ENCODE measurements at regions not wholly inside any gene's neighbourhood (a gene's known extent, or its start where the extent isn't known, plus 50 kb on each side); places are given as distances from the start of the nearest gene placed in this dataset.
"Not testable (repeated sequence)": the region's sequence is repeated elsewhere in the genome, so short reads cannot be mapped to it uniquely, and the experiment has no call there.

DNA sequence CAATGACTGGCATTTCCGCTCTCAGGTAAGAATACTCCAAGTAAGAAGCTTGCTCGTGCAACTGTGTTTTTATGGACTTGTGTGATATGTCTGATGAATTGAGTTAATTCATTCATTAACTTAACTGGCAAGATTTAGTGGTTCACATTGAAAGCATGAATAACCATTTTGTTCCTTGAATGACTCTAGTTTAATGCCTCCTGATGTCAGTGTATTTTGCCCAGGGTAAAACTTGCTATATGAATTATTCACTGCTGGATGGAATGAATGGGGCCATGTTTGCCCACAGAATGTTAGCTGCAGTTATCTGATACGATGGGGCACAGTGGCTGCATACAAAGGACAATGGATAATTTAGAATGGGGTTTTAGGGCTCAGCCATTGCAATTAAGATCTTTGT lies 124.1 kb downstream of the ZNF365 start:
- no peak for DNase-seq

GRCh38 chr10:62500116-62500515 lies 125.9 kb downstream of the ZNF365 start:
- not testable (repeated sequence) for DNase-seq

DNA sequence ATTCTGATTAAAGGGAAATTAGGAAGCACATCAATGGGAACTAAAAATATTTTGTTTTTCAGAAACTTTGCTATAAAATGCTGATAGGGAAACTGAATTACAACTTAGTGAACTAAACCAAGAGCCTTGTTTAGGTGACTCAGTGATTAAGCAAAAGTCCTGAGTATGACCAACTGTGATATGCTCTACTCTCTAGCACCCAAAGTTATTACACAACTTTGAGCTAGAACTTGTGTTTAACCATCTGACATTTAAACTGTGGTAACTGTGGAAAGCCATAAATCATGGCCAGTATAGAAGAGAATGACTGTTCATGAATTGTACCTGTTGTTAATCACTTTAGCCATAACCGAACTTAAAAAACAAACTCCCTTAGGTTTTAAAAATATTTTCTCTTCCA lies 127.4 kb downstream of the ZNF365 start:
- no peak for DNase-seq

DNA sequence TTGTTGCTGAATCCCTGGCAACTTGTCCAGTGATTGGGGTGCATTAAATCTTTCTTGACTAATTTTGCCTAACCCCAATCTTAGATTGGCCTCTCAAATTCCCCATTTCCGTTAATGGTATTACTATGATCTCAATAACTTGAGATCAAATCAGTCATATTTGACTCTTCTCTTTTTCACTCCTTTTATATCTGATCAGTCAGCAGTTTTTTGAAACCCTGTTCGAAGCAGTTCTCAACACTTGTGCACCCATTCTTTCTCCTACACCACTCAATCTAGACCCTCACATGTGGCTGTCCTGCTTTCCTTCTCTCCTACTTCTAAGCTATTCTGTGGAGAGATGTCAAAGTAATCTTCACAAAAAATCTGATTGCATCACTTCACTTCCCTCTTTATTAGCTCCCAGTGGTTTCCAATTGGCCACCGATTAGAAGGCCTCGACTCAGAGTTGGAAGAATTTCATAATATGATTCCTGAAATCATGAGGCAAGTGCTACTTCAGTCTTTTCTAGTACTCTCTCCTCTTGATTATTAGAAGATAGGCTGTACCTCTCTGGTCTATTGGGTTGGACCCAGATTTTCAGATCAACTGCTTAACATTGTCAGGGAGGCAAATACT lies 128.9 kb downstream of the ZNF365 start:
- no peak for DNase-seq

DNA sequence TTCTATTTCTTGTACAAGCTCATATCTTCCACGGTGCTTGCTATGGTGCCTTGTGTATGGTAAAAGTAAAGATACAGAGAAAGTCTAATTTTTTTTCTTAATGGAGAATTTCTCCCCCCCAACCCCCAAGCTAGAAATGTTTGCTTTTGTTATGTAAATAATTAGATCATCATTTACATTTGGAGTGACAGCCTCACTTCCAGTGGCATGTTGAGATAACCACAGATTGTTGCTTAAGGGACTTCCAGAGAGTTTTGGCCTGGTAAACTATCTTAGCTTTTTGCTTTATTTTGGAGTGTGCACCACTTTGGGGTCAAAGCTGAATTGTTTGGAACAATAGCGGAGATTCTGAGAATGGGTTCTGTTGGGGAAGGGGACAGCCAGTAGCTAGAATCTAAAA lies 129.7 kb downstream of the ZNF365 start:
- DNase-seq = no peak

- no peak for DNase-seq
These were observed 132.2 kb downstream of the ZNF365 start for GRCh38 chr10:62506371-62506770.

- no peak for DNase-seq
These were observed 137.1 kb downstream of the ZNF365 start for GRCh38 chr10:62511238-62511637.

DNA sequence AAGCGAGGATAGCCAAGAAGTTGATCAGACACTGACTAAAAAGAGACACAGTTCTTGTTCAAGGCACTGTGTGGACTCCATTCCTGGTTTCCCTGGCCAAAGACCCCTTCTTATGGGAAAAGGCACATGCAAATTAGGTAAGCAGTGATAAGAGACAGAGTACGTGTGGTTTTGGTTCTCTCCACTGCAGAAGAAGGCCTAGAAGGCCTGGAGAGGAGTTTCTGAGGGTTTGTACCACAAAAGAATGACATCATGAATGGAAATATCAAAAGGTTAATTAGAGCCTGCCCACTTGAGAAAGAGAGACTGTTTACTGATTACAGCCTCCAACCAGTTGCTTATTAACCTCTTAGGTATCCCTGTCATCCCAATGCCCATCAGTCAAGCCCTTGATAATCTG lies 137.5 kb downstream of the ZNF365 start:
- no peak for DNase-seq

GRCh38 chr10:62512732-62513475 lies 138.7 kb downstream of the ZNF365 start:
- no peak for DNase-seq

- DNase-seq = no peak
These were observed 140.0 kb downstream of the ZNF365 start for GRCh38 chr10:62514079-62514693.

GRCh38 chr10:62517252-62517651 lies 143.1 kb downstream of the ZNF365 start:
- DNase-seq = no peak

DNA sequence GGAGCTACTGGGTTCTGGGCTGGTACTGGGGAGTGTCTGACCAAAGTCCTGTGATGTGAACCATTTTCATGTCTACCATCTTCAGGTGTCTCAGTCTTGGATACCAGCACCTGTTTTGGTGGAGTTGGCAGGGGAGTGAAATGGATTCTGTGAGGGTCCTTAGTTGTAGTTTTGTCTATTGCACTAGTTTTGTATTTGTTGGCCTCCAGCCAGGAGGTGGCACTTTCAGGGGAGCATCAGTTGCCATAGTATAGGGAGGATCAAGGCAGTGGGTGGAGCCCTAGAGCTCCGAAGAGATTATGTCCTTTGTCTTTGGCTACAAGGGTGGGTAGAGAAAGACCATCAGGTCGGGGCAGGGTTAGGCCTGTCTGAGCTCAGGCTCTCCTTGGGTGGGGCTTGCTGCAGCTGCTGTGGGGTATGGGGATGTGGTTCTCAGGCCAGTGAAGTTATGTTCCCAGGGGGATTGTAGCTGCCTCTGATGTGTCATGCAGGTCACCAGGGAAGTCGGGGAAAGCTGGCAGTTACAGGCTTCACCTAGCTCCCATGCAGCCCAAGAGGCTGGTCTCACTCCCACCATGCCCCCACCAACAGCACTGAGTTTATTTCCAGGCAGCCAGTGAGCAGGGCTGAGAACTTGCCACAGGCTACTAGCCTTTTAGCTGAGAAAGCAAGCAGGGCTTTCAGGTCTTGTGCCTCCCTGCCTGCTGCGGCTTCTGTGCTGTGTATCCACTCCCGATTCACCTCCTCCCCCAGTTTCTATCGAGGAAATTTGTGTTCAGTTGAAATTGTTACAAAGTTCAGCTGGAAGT lies 153.1 kb downstream of the ZNF365 start:
- no peak for DNase-seq

DNA sequence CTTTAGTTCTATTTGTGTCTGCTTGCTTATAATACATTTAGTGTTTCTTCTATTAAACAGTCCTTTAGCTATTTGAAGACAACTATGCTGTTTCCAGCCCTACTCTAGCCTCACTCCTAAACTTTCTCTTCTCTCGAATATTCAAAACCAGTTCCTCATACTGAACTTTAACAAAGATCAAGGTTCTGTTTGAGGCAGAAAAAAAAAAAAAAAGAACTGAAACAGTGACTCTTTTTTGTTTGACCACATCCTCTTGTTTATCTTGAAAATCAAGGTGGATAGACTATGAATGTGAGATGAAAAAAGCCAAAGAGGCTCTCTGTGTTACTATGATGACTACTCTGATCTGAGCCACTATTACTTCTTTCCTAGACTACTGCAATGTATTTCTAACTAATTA lies 154.3 kb downstream of the ZNF365 start:
- no peak for DNase-seq

GRCh38 chr10:62529396-62529795 lies 155.2 kb downstream of the ZNF365 start:
- DNase-seq = no peak

GRCh38 chr10:62534031-62534430 lies 159.9 kb downstream of the ZNF365 start:
- no peak for DNase-seq

- no peak for DNase-seq
These were observed 164.4 kb downstream of the ZNF365 start for GRCh38 chr10:62538606-62539005.

GRCh38 chr10:62540389-62540788 lies 166.2 kb downstream of the ZNF365 start:
- no peak for DNase-seq

GRCh38 chr10:62541811-62542210 lies 167.6 kb downstream of the ZNF365 start:
- no peak for DNase-seq

GRCh38 chr10:62543571-62544355 lies 169.6 kb downstream of the ZNF365 start:
- DNase-seq = no peak

DNA sequence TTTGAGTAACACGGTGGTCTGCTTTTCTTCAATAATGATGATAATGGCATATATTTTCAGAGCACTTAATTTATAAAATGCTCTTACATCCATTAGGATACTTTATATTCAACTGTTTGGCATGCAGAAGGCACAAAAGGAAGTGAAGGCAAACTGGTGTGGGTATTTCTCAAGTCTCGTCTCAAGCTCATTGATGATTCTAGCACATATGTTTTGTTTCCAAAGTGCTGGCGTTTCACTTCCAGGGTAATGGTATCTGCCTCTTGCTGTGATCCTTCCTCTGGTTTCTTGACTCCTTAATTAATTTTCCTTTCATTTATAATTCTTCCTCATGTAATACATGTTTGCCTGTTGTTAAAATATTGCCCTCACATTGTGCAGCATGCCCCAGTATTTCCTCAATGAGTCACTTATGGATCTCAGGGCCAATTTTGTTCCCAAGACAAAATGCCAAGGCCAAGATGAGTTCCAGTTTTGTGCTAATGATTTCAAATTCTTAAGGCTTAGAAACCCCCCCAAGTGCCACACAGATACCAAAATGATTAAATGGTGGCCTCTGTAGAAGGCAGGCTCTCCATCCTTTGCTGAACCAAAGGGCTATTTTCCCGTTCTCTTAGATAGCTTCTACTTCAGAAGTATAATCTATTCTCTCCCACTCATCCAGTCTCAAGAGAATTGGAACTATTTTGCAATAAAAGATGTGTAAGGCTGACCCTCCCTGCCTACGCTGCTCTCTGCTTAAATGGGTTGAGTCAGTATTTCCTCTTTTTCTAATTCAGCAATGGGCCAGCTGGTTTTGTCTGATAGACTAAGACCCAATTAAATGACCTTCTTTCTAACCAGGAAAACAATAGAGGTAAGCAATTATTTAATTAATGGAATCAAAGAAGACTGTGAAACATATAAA lies 171.2 kb downstream of the ZNF365 start:
- no peak for DNase-seq

GRCh38 chr10:62548686-62549085 lies 174.5 kb downstream of the ZNF365 start:
- no peak for DNase-seq

DNA sequence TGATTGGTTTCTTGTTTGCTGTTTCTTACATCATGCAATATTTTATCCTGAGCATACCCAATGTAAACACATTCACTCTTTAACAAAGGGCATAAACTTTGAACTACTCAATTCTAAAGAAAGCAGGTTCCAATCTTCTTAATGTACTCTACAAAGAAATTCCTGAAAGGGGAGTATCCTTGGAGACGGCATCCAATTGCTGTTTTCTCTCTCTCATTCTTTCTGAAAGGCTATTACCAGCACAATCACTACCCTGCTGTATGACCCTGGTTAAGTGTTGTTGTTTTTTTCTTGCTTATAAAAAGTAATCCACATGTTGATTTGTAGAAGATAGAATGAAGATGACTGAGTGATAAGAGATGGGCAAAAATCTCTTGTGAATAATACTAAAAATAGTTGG lies 176.0 kb downstream of the ZNF365 start:
- no peak for DNase-seq

All from stimulated activated CD4-positive, alpha-beta T cell treated with anti-CD3 and anti-CD28 coated beads, Interleukin-2, amount 100 ng/mL, for 48 hours (primary cell).